HG03520 (cell line): ENCODE measurements at regions not wholly inside any gene's neighbourhood (a gene's known extent, or its start where the extent isn't known, plus 50 kb on each side); places are given as distances from the start of the nearest gene placed in this dataset.
"Not testable (repeated sequence)": the region's sequence is repeated elsewhere in the genome, so short reads cannot be mapped to it uniquely, and the experiment has no call there.

Experiments
- ATAC-seq: cut with Tn5 transposase; IDR thresholded peaks from one replicate; pipeline ENCODE4 v1.9.1; 2021; ENCODE audit warnings: mild to moderate bottlenecking, moderate library complexity; ENCODE audit not compliant: unreplicated experiment

DNA sequence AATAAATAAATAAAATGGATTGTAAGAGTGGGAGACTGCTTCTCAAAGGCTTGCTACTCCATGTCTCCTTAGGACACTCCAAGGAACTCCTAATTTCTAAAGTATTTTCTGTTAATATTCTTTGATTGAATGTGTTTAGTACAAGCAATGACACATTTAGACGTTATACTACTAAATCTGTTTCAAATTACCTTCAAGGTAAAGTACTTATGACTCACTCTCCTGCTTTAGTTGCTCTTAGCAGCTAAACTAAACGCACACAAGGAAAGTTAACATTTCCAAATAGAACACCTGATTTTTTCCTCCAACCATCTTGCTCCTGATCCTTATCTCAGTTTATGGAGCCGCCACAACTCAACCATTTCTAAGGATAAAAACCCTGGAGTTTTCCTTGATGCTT lies 969.8 kb upstream of the ADGRL4 start:
- ATAC-seq = no peak

GRCh38 chr1:79974659-79975058 lies 968.1 kb upstream of the ADGRL4 start:
- no peak for ATAC-seq

- ATAC-seq = no peak
Observed at GRCh38 chr1:79969886-79970285, 963.4 kb upstream of the ADGRL4 start.

DNA sequence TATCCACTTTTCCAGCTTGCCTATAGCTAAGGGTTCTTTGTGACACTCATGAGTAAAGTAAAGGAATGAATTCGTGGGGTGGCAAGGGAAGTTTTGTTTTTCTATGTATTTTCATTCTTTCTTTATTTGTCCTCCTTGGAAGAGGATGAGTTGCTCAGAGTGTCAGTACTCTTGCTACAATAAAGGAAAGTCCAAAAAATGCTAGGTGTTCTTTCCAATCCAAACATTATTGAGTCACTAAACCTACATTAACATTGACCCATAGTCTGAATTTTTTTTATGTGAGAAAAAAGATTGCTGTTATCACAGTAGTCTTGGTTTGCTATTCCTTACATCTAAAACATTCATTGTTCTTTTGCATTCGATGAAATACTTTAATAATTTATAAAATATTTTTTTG lies 959.9 kb upstream of the ADGRL4 start:
- no peak for ATAC-seq

GRCh38 chr1:79959635-79960034 lies 953.1 kb upstream of the ADGRL4 start:
- ATAC-seq = no peak

DNA sequence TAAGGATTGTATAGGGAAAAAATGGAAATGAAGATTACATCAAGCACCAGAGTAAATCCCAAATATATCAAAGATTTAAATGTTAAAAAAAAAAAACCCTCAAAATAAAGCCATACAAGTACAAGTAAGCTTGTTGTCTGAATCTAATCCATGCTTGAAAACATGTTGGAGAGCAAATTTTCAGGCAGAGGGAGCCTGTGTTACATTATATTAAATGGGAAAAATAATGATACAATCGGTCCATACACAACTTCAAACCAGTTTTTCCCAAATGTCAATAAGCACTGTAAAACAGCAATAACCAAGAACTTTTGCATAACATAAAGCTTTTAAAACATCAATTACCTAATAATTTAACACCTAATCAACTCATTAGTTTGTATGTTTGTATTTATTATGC lies 949.4 kb upstream of the ADGRL4 start:
- no peak for ATAC-seq

GRCh38 chr1:79950511-79950910 lies 944.0 kb upstream of the ADGRL4 start:
- ATAC-seq = no peak

DNA sequence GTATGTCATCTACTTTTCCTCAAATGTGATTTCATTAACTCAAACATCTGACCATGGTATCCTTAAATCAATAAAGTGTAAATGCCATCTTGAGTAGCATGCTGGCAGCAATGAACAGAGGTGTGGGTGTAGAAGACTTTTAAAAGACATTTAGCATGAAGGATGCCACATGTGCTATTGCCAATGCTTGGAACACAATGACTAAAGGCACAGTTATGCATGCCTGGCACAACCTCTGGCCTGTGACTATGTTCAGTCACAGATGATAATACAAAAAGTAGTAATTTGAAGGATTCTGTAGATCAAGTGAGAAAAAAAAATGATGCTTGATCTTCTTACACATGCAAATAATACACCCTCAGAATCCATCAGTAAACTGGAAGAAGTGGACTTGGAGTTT lies 938.9 kb upstream of the ADGRL4 start:
- ATAC-seq = no peak

- no peak for ATAC-seq
Observed at GRCh38 chr1:79929356-79929755, 922.8 kb upstream of the ADGRL4 start.

DNA sequence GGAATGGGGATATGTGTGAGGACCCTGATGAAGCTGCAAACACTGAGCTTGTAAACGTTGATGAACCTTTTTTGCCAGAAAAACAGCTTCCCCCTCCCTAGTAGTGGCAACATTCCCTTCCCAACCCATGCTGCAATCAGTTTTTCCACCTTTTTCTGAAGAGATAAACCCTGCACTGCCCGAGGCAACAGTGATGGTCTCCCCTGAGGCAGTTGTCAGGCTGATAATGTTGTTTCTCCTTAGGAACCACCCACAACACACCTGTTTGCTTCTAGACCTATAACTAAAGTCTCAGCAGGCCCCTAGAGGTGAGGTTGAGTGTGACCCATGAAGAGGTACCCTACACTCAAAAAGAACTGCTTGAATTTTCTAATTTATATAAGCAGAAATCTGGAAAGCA lies 922.4 kb upstream of the ADGRL4 start:
- ATAC-seq = no peak

DNA sequence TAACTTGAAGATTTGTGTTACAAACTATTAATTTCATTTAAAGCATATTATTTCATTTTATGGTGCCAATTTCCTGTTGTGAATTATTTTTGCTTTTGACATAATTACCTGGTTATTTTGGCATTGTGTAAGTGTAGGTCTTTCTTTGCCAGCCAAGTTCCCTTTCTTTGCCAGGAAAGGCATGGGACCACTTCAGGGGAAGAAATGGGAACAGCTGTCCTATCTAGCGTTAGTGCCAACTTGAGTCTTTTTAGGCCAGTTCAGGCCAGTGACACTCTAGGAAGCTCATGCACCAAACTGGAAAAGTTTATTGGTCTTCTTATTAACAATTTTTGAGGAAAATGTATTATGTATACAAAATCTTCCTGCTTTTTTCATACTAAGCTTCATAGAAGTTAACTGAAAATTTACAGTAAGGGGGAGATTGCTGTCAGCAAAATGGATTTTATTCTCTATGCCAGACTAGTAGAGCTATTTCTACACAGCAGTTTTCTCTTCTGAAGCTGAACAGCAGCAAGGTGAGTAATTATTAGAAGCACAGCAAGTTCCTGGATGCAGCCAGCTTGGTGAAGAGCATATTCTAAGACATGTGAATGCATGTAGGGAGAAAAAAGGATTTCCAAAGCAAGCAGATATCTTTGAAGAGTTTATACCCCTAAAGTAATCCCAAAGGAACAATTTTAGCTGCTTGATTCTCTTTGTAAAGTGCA lies 914.6 kb upstream of the ADGRL4 start:
- no peak for ATAC-seq

GRCh38 chr1:79914896-79915295 lies 908.4 kb upstream of the ADGRL4 start:
- no peak for ATAC-seq

- ATAC-seq = no peak
Observed at GRCh38 chr1:79912813-79913212, 906.3 kb upstream of the ADGRL4 start.

DNA sequence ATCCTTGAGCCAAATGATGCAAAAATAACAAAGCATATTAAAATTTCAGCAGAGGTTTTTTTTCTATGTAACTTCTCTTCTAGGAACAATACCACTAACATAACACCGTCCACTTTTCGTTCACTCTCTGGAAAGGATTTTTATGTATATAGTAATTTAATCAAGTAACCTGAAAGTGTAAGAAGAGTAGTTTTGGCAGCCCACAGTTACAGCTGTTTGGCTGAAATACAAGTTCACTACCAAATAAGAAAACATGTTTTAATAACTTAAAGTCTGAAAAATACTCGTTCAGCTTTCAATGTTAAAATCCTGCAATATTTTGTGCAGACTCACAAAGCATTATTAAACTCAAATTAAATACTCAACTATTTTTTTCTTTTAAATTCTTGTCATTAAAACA lies 896.8 kb upstream of the ADGRL4 start:
- no peak for ATAC-seq

DNA sequence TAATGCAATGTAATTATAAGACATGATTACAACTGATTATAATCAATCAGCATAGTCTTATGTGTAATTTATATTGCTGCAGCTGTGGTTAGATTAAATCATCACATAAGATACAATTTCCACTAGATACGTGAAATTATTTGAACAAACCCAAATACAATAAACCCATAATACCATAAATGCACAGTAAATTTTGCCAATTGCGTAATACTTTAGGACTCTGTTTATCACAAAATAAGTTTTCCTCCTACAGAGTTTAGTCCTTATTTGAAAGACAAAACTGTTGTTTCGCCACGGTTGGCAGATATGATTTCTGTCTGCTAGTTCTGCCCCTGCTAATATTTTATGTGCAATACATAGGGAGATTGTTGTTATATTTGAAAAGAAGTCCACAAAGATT lies 895.9 kb upstream of the ADGRL4 start:
- ATAC-seq = no peak

GRCh38 chr1:79899914-79900313 lies 893.4 kb upstream of the ADGRL4 start:
- ATAC-seq = no peak

- no peak for ATAC-seq
Observed at GRCh38 chr1:79896140-79896539, 889.6 kb upstream of the ADGRL4 start.

GRCh38 chr1:79895573-79895972 lies 889.0 kb upstream of the ADGRL4 start:
- ATAC-seq = no peak

DNA sequence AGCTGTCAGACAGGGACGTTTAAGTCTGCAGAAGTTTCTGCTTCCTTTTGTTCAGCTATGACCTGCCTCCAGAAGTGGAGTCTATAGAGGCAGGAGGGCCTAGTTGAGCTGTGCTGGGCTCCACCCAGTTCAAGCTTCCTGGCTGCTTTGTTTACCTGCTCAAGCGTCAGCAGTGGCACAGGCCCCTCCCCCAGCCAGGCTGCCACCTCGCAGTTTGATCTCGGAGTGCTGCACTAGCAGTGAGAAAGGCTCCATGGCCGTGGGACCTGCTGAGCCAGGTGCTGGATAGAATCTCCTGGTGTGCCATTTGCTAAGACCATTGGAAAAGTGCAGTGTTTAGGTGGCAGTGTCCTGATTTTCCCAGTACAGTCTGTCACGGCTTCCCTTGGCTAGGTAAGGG lies 887.6 kb upstream of the ADGRL4 start:
- not testable (repeated sequence) for ATAC-seq

DNA sequence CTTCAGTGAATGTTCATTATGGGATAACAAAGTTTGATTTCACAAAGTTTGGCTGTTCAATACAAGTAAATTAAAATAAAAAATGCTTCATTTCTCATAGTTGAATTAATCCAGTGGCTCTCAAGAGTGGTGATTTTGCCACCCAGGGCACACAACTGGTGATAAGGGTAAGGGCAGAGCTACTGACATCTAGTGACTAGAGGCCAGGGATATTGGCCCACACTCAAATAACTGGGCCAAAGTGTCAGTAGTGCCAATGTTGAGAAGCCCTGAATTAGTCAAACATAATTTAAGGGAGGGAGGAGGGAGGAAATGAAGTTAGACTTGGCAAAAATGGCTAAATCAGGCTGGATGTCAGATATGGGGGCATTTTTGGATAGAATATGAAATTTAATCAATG lies 880.5 kb upstream of the ADGRL4 start:
- ATAC-seq = no peak

DNA sequence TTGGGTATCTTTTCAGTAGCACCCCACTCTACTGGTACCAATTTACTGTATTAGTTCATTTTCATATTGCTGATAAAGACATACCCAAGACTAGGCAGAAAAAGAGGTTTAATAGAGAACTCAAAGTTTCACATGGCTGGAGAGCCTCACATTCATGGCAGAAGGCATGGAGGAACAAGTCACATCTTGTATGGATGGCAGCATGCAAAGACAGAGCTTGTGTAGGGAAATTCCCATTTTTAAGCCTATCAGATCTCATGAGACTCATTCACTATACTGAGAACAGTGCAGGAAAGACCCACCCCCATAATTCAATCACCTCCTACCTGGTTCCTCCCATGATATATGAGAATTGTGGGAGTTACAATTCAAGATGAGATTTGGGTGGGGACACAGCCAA lies 878.6 kb upstream of the ADGRL4 start:
- ATAC-seq = no peak

DNA sequence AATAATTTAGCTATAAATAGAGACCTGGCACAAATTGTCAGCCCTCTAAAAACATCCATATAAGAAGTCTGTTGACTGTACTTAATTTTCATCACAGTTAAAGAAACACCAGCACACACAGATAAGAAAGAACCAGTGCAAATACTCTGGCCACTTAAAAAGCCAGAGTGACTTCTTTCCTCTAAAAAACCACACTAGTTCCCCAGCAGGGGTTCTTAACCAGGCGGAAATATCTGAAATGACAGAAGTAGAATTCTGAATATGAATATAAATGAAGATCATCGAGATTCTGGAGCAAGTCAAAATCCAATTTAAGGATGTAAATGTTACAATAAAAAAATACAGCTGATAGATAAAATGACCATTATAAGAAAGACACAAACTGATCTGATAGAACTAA lies 870.6 kb upstream of the ADGRL4 start:
- ATAC-seq = no peak

DNA sequence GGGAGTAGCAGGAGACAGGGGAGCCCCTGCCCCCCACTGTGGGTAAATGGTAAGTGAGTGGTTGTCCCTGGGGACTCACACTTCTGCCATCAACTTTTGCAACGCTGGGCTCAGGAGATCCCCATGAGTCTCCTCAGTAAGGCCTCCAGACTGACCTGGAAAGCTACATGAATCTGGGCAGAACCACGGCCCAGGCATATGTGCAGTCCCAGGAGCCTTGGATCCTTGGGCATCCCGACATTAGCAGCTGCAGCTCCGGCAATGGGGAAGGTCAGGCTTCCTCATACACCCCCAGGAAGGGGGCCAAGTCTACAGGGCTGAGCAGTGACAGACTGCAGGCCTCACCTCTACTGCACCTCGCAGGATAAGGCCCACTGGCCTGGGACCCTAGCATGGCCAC lies 868.7 kb upstream of the ADGRL4 start:
- no peak for ATAC-seq
